ENCODE measurements at regions not wholly inside any gene's neighbourhood (a gene's known extent, or its start where the extent isn't known, plus 50 kb on each side); places are given as distances from the start of the nearest gene placed in this dataset.

GRCh38 chr9:23412046-23412445, 414.0 kb downstream of the ELAVL2 start:
- DNase-seq (ENCODE audit: low read depth): no peak
- TF ChIP-seq CTCF (conservative IDR thresholded peaks at IDR 0.05; ENCODE audit: low read depth, low read length): no peak
- no peak overlapping the region for H3K4me3 ChIP-seq (ENCODE audit: low read length)

DNA sequence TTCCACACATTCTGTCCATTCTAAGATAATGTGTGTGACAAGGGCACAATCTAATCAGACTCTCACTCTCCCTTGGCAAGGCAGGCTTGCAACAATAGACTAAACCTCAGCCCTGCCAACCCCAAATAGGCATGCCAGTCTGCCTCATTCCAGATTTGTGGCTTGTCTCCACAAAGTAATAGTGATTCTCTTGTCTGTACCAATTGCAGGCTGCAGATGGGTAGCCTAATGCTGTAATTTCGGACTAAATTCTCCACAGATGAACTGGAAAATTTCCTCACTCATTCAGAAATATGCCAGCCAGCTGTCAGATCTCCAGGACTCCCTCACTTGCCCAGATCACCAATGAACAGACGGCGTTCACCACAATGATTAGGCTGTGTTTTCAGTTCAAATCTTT, 413.6 kb downstream of the ELAVL2 start:
- H3K4me3 ChIP-seq (ENCODE audit: low read length): no peak overlapping the region
- no peak for DNase-seq (ENCODE audit: low read depth)
- TF ChIP-seq CTCF (conservative IDR thresholded peaks at IDR 0.05; ENCODE audit: low read depth, low read length): no peak

GRCh38 chr9:23413541-23413940, 412.5 kb downstream of the ELAVL2 start:
- DNase-seq (ENCODE audit: low read depth): no peak
- H3K4me3 ChIP-seq (ENCODE audit: low read length): no peak overlapping the region
- no peak for TF ChIP-seq CTCF (conservative IDR thresholded peaks at IDR 0.05; ENCODE audit: low read depth, low read length)

DNA sequence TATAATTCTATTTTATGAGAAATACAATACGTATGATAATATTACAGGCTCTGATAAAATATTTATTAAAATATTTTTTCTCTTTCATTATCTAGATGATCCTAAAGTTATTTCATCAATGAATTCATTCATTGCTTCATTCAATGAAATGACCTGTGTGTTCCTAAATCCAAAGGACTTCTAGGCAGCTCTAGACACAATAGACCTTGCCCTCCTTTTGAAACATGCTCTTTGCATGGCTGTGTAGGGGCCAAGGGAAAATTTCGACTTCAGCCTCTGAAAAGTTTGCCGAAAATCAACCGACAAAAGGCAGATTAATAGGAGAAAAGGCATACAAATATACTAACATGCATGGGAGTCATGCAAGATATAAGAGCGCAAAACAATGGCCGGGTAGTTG, 402.0 kb downstream of the ELAVL2 start:
- no peak overlapping the region for H3K4me3 ChIP-seq (ENCODE audit: low read length)
- DNase-seq (ENCODE audit: low read depth): no peak
- TF ChIP-seq CTCF (conservative IDR thresholded peaks at IDR 0.05; ENCODE audit: low read depth, low read length): no peak

- no peak for TF ChIP-seq CTCF (conservative IDR thresholded peaks at IDR 0.05; ENCODE audit: low read depth, low read length)
- H3K4me3 ChIP-seq (ENCODE audit: low read length): no peak overlapping the region
- DNase-seq (ENCODE audit: low read depth): no peak
These were observed 399.9 kb downstream of the ELAVL2 start for GRCh38 chr9:23426144-23426543.

- DNase-seq (ENCODE audit: low read depth): no peak
- H3K4me3 ChIP-seq (ENCODE audit: low read length): no peak overlapping the region
- TF ChIP-seq CTCF (conservative IDR thresholded peaks at IDR 0.05; ENCODE audit: low read depth, low read length): no peak
These were observed 394.6 kb downstream of the ELAVL2 start for GRCh38 chr9:23431459-23431858.

- TF ChIP-seq CTCF (conservative IDR thresholded peaks at IDR 0.05; ENCODE audit: low read depth, low read length): no peak
- no peak for DNase-seq (ENCODE audit: low read depth)
- no peak overlapping the region for H3K4me3 ChIP-seq (ENCODE audit: low read length)
These were observed 391.4 kb downstream of the ELAVL2 start for GRCh38 chr9:23434654-23435053.

Data from retinal pigment epithelial cell (primary cell).